HG03066 (cell line): ENCODE measurements at regions not wholly inside any gene's neighbourhood (a gene's known extent, or its start where the extent isn't known, plus 50 kb on each side); places are given as distances from the start of the nearest gene placed in this dataset.

Experiments
- ATAC-seq: cut with Tn5 transposase; IDR thresholded peaks from one replicate; pipeline ENCODE4 v1.9.1; 2021; ENCODE audit warnings: low read depth; ENCODE audit not compliant: unreplicated experiment

DNA sequence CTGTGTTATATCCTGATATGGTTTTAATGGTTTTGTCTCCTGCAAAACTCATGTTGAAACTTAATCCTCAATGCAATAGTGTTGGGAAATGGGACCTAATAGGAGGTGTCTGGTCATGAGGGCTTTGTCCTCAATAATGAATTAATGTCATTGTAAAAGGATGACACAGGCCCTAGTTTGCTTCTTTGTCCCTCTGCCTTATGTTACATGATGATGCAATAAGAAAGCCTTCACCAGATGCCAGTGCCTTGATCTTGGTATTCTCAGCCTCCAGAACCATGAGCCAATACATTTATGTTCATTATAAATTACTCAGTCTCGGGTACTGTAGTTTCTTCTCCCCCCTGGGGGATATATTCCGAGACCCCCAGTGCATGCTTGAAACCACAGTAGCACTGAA, 1247.4 kb upstream of the SORCS1 start:
- no peak for ATAC-seq

DNA sequence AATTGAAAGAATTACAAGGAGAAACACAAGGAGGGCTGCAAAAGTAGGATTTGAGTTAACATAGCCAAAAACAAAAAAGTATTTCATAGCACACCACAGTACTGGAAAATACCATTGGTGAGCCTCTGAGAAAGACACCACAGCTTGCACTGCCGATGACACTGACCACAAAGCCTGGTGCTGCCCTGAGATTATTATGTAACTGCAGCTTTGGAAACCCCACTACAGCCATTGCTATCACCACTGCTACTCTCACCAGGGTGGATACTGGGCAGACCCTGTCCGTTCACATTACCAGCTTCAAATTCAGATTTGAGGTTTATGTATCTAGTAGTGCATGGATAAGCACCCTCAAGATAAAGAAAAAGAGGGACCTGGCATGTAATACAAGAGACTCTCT, 1246.7 kb upstream of the SORCS1 start:
- ATAC-seq = no peak

DNA sequence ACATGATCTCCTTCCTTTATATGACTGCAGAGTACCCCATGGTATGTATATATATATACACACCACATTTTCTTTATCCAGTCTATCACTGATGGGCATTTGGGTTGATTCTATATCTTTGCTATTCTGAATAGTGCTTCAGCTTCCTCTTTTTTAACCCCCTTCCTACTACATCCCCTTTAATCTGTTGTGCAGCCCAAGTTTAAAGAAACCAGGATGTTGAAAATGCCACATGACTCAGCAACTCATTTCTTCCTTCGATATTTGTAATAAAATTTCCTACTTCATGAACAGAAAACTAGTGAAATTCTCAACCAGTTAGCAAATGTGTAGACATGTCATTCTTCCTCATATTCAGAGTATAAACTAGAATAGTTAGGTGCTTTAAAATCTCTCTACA, 1245.7 kb upstream of the SORCS1 start:
- no peak for ATAC-seq

DNA sequence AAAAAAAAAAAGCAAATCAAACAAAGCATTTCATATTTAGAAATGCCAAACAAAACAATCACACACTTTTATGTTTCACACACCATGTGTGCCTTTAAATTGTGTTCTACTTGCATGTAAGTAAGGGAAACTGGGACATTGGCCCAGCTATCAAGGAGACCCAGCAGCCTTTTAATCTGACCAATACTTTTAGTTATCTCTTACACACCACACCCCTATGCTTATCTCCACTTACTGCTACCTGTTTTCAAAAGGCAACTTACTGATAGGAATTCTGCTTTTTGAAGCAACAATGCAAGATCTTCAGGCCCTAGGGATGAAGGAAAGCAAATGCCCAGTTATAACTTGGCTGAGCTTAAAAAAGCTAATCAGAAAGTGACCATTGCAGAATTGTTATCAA, 1244.8 kb upstream of the SORCS1 start:
- no peak for ATAC-seq

DNA sequence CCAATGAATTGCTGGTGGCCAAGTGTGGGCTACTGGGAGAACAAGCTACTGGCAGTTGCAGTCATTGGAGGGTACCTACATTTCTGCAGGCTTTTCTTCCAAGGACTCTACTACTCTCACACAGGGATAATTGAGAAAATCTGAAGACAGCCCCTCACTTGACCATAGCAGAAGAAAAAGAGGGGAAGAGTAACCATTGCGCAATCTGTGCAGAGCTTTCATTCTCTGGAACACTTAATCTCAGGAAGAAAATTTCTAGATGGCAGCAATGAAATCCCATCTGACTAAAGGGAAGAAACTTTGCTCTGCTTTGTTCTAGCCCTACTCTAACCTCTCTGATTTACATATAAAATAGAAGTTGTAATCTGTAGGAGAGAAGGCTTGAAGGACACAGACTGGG, 1239.6 kb upstream of the SORCS1 start:
- no peak for ATAC-seq

DNA sequence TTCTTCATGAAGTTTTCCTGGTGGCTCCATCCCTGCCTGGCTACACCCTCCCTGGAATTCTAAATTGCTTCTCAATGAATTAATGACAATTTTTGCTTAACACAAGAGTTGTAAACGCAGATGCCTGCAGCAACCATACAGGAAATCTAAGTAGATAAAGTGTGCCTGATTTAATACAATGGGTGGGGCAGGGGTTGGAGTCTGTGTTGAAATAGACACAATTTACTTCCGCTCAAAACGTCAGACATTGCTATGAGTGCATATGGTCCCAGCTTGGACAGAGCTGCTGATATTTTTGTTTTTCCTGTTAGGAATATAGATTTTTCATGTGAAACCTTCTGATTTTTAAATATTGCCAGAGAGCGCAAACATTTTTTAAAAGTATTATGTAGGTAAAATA, 1235.0 kb upstream of the SORCS1 start:
- no peak for ATAC-seq

DNA sequence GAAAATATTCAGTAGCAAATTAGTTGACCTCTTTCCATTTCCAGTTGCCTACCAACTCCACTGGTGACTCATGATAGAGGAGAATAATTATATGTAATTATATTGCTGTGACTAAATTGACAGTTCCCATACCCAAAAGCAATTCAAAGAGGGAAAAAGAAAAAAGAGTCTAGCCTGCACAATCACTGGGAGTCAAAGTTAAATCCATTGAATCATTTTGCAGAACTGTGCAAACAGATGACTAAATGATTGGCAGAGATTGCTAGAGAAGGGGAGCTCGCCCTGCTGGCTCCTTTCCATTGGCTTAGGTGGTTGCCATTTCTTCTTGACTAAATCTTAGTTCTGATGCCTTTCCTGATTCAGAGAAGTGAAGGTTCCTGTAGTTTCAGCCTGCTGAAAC, 1228.6 kb upstream of the SORCS1 start:
- ATAC-seq = no peak

DNA sequence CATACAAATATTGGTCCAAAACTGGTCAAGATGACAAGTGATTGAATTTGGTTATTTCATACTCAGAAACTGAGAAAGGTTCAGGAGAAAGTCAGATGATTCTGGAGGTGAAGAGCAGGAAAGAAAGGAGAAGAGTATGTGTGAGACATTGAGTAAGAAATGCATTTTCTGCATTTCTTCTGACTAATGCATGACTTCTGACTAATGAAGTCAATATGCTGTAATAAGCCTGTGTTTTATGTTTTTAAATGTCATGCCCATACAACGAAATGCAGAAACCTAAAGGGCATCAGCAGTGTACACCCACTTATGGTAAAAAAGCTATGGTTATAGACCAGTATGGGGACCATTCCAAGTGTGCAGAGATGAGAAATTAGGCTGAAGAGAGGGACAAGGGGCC, 1227.8 kb upstream of the SORCS1 start:
- no peak for ATAC-seq

DNA sequence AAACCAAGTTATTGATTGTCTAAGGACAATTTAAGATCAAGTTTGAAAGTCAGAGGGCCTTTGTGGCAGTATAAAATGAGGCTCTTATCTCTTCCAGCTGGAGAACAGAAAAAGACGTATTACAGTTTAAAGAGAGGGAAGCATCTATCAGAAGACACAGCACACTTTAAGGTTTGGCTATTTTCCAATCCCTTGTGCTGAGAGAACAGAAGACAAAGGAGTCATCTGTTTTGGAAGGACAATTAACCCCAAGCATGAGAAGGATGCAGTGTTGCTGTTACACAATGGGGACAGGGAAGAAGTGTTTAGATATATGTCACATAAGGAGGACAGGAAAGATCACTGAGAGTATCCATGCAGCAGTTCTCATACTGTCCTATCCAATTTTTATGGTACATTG, 1224.2 kb upstream of the SORCS1 start:
- no peak for ATAC-seq

DNA sequence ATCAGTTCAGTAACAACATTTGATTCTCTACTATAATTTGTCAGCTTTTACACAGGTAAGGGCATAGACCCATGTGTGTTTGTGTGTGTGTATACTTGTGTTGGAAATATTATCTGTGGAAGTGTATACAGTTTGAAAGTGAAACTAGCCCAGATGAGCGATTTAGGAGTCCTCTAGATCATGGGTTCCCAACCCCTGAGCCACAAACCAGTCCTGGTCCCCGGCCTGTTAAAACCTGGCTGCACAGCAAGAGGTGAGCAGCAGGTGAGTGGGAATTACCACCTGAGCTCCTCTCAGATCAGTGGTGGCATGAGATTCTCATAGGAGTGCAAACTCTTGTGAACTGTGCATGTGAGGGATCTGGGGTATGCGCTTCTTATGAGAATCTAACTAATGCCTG, 1221.5 kb upstream of the SORCS1 start:
- ATAC-seq = no peak

DNA sequence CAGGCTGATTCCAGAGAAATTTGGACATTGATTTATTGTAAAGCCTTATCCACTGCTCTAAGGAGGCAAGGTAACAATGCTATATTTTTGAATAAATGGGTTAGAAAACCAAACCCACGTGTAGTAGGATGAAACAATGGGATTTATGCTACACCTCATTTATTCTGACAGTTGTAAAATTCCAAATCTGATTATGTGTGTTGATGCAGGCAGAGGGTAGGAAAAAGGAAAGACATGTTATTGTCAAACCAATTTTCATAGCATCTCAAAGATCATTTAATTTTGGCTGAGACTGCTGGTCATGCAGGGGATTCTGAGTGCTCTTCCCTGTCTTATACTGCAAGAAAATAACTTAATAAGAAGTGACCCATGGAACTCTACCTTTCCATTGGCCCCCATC, 1219.9 kb upstream of the SORCS1 start:
- ATAC-seq = no peak

DNA sequence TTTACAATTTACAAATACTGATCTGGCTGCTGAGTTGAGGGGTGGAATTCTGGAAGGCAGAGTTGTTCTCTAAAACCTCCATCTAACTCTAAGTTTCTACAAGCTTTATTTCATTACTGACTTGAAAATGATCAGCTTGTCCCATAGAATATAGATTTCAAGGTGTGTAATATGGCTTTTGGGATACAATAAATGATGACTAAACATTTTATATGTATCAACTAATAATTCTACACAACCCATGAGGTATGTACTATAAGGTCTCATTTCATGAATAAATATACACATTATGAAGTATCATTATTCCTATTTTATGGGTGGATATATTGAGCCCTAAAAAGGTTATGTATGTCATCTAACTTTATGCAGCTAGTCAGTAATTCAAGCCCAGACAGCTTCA, 1214.3 kb upstream of the SORCS1 start:
- ATAC-seq = no peak

DNA sequence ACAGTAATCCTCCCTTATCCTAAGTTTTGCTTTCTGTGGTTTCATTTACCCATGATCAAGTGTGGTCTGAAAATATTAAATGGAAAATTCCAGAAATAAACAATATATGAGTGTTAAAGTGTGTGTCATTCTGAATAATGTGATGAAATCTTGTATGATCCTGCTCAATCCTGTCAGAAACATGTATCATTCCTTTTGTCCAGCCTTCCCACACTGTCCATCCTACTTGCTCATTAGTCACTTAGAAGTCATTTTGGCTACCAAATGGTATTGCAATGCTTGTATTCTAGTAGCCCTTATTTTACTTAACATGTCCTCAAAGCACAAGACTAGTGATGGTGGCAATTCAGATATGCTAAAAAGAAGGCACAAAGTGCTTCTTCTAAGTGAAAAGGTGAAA, 1211.2 kb upstream of the SORCS1 start:
- ATAC-seq = no peak

DNA sequence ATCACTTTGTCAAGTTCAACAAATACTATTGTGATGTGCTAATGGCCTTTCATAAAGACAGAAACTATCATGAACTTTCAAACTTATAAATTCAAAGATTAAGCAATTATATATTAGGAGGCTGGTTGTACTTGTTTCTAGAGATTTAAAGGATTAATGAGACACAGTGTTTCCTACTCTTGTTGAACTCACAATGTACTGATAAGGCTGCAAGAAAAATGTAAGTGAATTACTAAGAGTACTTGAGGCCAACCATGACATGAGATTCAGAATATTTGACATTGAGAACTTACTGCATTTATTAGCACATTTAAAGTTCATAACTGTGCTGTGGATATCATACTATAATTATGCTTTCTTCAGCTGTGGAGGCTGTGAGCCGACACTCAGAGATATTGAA, 1210.5 kb upstream of the SORCS1 start:
- ATAC-seq = no peak

DNA sequence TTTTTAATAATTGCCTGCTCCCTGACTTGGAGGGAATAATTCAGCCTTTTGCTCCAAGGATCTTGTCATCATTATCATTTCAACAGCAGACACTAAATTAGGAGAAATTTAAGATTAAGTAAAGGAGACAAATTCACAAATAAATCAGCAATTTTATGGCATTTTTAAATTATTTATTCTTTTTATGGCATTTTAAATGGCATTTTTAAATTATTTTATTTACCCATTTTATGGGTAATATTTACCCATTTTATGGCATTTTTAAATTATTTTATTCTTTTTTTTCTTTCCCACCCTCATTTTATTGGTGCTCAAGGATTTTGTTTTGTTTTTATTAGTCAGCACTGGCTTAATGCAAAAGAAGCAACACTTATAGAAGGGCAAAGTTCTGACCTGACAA, 1201.0 kb upstream of the SORCS1 start:
- no peak for ATAC-seq

DNA sequence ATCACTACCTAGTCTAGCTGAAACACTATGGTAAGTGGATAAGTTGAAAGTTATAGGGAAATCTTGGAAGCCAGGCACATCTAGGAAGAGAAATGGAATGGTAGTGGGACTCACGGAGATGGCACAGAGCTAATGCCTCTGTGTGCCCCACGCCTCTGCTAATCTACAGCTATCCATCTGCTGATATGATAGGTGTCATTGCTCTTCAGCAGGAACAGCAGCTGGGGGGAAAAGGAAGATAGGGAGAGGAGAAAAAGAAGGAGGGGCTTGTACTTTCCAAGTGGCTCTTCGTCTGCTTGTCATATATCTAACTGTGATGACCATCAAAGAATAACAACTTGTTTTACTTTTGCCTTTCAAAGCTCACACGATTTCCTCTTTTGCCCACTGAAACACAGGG, 1199.1 kb upstream of the SORCS1 start:
- ATAC-seq = no peak

DNA sequence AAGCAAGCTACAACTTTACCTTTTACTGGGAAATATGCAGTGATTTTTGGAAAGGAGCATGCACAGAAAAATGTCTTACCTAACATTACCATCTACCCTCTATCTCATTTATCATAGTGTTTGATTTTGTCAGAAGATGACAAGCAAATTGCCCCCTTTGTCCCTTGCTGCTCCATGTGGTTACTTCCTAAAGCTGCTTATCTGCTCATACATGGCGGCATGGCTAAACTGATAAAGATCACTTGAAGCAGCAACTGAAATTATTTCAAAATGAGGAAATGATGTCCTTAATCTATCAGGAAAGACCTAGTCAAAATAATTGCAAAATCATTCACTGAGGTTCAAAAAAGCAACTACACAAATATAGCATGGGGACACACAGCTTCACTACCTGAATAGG, 1198.5 kb upstream of the SORCS1 start:
- ATAC-seq = no peak

DNA sequence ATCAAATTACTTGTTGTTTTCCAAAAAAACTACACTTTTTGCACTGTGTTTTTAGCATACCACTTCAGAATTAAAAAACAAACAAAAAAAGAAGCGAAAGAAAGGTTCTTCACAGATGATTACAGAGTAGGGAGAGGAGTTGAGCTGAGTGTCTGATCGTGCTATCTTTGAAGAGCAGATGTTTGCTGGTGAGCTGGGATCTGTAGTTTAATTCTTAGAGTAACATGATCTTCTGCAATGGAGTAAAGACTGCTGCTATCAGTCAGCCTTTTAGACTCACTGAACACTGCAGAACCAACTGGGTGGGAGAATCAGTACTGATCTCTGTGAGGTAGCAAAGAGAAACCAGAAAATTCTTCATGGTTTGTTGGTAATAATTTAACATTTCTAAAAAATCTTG, 1197.8 kb upstream of the SORCS1 start:
- ATAC-seq = no peak

DNA sequence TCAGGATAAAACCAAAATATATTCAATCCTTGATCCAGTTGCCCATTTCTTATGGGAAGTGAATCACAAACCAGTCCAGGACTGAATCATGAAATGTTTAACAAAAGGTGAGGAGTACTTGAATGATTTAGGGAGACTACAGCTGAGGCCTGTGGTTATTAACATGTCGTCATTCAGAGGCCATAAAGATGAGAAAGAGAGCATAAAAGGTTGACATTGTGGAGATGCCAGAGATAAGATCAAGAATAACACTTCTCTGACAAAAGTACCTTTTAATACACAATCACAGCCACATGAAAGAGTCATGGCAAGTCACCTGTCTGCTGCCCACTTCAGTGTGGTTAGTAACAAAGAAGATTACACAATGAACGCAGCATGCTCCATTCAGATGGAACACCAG, 1195.7 kb upstream of the SORCS1 start:
- ATAC-seq = no peak

DNA sequence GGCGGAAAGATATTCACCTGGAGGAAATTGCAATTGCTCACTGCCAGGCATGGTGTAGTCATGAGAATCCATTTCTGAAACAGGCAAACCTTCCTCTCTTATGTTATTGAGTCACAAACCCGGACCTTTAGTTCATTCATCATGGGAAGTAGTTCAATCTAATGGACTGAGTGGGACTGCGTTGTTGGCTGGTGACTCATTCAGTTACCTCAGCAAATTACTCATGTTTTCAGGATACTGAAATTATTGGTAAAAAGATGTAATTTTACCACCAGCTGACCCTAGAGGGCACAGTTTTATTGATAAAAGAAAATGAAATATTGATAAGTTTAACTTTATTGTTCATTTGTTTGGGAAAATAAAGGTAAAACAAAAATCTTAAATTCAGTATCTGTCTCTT, 1194.4 kb upstream of the SORCS1 start:
- ATAC-seq = no peak

DNA sequence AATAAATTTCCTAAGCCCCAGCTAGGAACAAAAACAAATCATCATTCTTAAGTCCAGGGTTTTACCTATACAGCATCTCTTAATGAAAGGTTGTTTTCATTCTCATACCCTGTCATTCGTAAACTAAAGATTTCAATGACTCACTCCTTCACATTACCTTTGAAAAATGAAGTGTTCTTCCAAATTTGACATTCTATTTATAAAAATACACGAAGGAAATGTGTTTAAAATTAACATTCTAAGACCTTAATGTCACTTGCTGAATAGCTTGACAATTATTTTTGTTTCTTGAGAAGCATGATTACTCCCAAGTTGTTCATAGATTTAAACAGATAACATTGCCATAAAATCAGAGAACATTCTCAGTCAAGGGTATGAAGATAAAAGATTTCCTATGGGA, 1188.3 kb upstream of the SORCS1 start:
- ATAC-seq = no peak

DNA sequence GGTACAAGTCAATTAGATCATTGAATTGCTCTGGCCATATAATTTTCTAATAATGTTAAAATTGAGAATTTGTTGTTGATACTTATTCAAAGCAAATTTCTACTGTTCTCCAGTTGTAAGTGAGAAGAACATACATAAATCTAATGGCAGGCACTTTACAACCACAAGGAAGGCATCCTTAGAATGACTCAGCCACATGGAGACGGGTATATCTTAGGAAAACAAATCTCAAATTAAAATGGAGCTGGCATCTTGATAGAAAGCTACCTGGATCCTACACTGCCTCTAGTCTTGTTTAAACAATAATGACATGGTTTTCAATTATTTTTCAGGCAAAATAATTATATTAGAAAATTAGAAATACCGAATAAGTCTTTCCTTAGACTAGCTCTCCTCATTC, 1183.7 kb upstream of the SORCS1 start:
- ATAC-seq = no peak

DNA sequence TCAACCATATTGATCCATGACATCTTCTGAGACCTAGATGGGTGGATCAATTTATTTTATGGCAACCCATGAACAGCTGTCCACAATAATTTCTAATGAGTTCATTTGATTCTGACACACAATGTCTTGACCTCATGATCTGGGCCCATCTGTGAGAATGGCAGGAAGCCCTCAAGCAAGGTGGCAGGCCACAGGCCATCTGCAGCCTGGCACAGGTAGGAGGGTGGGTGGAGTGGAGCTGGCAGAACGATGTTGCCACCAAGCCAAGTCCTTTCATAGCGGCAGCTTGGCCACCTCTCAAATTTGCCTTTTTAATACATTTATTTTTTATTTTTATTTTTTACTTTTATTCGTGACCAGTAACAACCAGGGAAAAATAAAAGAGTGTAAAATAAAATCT, 1181.6 kb upstream of the SORCS1 start:
- no peak for ATAC-seq

DNA sequence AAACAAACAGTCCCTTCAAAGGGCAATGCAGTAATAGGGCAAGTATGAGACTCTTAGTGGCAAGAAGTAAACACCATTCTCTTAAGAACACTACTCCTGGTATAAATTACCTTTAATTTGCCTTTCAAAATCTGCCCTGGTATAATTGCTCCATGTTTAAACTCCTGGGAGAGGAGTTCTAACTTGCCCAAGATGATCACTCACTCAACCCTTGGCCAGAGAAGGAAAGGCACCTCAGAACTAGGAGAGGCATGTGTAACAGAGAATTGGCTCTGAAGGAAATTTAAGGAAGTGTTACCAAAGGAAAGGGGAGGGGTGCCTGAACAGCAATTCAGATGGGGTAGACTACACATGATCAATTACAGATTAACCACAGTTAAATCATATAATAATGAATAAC, 1173.6 kb upstream of the SORCS1 start:
- ATAC-seq = no peak
